GM21786 (cell line): ENCODE measurements at regions not wholly inside any gene's neighbourhood (a gene's known extent, or its start where the extent isn't known, plus 50 kb on each side); places are given as distances from the start of the nearest gene placed in this dataset.
"Not testable (repeated sequence)": the region's sequence is repeated elsewhere in the genome, so short reads cannot be mapped to it uniquely, and the experiment has no call there.

Experiments used
- ATAC-seq: cut with Tn5 transposase; IDR thresholded peaks from one replicate; pipeline ENCODE4 v1.9.1; 2021; ENCODE audit not compliant: unreplicated experiment

DNA sequence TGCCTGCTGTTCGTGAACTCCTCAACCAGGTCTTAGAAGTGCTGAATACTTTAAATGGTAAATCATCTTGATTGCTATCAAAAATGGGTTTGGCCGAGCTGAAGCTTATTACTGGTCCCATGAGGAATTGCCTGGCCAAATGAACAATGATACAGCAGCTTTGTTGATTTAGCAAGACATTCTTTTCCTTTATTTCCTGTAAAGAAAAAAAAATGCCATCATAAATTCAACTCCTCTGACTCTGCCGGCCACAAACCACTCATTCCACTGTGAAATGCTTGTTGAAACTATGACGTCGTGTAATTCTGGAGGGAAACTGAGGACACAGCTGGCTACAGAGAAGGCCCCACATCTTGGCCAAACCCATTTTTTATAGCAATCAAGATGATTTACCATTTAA, 74.2 kb upstream of the ID2 start:
- ATAC-seq: no peak

DNA sequence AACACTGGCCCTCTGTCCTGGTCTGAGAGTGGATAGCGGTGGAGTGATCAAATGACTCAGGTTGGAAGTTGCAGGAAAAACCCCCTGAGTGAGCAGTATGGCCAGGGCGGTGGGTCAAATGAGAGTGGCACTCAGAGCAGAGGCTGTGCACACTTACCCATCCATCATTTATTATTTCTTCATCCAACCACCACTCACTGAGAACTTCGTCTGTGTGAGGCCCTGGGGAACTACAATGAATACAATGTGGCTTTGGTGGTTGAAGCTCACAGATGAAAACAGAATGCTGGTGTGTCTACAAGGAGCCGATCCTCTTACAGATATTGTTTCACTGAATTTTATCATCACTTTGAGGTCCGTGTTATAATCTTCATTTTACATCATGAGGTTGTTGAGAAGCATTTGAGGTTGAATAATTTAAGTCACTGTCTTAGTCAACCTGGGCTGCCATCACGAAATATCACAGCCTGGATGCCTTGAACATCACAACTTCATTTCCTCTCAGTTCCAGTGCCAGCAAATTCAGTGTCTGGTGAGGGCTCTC, 73.4 kb upstream of the ID2 start:
- no peak for ATAC-seq

DNA sequence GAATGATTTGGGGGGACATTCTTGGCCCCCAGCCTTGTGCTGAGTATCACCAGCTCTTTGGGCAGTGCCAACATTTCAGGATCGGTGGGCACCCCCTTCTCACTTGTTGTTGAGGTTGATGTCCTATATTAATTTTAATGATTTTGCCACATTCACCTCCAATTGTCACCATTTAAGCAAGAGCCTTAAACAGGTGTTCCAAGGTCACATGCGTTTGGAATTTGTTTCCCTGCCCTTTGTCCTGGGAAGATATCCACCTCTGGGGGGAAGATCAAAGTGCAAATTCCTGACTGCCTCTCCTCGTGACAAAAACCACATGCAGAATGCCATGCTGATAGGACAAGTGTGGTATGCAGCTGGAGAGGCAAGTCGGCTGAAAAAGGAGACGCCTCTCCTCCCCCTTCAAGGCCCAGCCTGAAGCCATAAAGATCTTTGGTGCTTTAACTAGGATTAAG, 72.5 kb upstream of the ID2 start:
- no peak for ATAC-seq

DNA sequence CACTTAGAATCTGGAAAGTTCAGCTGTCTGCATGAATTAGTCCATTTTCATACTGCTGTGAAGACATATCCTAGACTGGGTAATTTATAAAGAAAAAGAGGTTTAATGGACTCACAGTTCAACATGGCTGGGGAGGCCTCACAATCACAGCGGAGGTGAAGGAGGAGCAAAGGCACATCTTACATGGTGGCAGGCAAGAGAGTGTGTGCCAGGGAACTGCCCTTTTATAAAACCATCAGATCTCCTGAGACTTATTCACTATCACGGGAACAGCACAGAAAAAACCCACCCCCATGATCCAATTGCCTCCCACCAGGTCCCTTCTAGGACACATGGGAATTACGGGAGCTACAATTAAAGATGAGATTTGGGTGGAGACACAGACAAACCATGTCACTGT, 71.1 kb upstream of the ID2 start:
- ATAC-seq: not testable (repeated sequence)

DNA sequence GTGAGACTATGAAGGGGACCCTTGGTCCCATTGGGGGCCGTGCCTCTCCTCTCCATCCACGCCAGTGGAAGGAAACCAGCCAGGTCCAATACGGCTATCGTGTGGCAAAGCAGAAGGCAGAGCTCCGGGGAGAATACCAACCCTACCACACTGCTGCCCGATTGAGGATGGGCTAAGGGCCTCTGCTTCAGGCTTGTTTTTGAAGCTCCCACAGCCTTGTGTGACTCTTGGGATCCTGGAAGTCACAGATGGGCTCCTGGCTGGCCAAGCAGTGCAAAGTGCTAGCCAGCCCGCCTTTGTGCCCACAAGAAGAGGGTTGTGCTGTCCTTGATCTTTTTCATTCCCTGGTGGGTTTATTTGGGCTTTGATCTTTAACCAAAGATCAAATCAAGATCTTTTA, 70.6 kb upstream of the ID2 start:
- no peak for ATAC-seq

DNA sequence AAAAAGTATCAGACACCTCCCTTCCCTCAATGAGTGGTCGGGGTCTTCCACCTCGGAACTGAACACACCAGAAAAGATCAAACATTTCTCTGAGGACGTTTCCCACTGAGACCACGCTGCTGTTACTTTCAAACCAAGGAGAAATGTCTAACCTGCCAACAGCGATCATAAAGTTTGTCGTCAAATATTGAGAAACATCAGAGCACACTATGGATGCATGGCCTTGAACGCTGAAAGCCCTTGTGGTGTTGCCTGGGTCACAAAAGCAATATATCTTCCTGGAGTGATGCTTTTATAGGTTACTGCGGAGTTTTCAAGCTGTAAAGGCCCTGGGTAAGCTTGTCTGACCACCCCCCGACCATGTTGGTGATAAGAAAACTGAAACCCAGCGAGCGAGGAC, 70.2 kb upstream of the ID2 start:
- ATAC-seq: no peak

DNA sequence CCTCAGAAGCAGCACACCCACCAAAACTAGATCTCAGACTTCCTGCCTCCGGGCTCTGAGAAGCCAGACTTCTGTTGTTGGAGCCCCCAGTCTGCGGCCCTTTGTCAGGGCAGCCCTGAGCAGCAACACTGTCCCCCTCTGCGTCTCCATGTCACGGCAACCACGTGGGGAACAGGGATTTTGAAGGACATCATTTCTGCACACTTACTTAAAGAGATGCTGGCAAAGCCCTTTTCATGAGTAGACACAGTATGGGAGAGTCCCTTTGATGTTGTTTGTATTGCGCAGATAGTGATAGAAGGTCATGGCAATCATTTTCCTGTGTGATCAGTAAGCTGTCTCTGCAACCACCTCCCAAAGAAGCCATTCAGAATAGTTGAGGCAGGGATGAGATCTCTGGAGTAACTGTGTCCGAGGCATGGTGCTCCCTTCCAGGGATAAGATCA, 69.1 kb upstream of the ID2 start:
- no peak for ATAC-seq

DNA sequence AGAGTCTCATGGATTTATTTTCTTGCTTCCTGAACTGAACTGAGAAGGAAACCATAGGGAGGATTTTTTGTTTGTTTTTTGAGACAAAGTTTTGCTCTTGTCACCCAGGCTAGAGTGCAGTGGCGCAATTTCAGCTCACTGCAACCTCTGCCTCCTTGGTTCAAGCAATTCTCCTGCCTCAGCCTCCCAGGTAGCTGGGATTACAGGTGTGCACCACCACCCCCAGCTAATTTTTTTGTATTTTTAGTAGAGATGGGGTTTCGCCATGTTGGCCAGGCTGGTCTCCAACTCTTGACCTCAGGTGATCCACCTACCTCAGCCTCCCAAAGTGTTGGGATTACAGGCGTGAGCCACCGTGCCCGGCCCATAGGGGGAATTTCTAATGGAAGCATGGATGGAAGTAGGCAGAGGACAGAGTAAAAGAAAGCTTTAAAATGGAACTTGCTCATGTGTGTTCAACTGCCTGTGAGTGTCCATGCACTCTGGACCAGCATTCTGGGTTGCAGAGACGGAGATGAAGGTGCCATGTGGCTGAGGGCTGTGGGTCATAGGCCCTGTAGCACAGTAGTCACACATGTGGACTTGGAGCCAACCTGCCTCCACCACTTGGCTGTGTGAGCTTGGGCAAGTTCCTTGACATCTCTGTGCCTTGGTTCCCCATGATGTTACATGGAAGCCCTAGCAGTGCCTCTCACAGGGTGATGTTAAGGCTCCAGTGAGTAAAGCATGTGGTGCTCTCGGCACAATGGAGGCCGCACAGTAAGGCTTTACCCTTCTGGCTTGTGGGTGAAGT, 68.5 kb upstream of the ID2 start:
- ATAC-seq: not testable (repeated sequence)

DNA sequence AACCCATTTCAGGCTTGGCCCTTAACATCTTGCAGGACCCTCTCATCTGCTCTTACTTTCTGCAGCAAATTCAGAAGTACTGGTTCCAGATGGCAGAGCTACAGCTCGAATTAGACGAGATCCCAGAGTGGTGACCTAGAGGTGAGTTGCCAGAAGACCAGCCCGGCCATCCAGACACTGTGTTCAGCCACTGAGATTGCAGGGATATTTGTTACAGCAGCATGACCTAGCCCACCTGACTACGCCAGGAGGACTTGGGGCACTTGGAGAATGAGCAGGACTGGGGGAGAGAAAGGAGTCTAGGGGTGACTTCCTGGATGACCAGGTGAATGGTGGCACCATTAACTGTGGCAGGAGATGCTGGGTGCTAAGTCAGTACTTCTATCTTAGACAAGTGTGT, 67.2 kb upstream of the ID2 start:
- ATAC-seq: no peak

DNA sequence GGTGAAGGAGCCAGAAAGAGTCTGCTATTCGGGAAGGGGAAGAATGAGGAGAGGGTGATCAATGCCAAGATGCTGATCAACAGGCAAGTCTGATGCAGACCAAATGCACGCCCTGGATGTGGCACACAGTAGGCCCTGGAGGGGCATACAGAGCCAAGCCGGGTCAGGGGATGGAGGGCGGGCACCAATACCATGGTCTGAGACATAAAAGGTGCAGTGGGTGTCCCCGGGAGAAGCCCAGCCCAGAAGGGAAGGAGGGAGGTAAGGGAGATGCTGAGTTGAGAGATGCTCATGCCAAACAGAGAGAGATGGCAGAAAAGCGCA, 66.6 kb upstream of the ID2 start:
- ATAC-seq: no peak

DNA sequence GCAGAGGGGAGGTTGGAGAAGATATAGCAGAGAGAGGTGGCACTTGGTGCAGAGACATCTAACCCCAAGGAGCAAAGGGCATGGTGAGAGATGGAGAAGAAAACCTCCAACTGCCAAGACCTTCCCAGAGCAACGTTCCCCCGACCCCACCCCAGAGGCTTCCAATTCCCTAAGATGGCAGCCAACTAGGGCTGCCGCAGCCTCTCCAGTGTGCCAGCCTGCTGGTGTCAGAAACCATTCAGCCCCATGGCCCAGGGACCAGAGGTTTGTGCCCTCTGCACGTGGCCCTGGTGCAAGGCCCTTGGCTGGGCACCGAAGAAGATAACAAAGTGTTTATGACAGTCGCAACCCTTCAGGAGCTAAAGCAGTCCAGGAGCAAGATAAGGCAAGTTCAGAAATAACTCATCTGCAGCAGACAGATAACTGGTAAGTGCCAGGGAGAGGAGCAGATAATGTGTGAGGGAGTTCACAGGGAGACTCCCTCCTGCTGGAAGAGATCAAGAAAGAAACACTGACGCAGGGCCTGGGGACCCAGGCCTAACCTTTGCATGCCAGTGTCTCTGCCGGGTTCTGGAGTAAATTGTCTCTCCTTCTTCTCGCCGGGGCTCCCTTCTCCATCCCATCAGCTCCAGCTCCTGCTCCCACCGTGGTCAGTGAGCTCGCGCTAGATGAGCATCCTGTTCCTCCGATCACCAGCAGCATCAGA, 66.1 kb upstream of the ID2 start:
- no peak for ATAC-seq

DNA sequence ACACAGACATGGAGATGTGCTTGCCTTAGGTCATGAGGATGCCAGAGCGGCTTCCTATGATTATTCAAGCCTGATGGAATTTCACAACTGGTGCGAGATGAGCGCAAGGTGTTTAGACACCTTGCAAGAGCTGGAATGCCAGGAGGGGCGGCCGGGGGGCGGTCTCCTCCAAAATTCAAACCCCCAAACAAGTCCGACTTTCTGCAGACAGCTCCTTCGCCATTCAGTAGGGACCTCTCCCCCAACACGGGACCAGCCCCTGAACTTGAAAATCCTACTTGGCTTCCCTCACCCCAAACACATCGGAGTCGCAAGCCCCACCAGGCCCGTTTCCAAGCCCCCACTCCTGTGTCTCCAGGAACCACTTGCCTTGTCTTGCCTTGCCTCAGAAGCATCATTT, 64.8 kb upstream of the ID2 start:
- ATAC-seq: no peak

DNA sequence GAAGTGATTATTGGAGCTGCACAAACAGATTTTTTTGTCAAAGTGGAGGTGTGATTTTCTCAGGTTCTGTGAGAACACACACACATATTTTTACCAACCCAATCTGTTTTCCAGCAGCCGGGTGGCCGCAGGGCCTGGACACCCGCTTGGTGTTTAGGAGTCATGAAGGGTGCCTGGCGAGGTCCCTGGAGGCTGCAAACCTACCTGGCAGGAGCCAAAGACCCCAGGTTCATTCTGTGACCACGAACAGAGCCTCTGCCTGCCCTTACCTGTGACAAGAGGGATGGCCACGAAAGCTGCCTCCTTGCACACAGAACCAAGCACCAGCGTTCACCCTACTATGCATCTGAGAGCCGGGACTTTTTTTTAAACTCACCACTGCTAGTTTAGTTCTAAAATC, 64.3 kb upstream of the ID2 start:
- ATAC-seq: no peak

DNA sequence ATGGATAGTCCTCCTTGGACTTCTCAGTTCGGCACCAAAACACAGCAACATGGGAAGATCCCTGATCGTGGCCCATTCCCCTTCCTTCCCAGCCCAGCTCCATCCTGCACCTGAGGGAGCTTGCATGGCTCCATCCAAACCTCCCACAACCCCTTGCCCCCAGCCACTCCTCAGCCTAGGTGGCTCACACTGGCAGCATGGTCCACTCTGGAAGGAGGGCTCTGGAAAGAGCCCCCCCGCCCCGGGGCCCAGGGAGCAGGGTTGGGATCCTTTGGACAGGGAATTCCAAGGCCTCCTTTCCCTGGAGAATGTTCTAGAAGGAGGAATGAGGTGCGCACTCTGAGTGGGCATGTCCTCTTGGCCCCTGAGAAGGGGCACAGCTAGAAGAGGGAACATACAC, 62.8 kb upstream of the ID2 start:
- no peak for ATAC-seq

DNA sequence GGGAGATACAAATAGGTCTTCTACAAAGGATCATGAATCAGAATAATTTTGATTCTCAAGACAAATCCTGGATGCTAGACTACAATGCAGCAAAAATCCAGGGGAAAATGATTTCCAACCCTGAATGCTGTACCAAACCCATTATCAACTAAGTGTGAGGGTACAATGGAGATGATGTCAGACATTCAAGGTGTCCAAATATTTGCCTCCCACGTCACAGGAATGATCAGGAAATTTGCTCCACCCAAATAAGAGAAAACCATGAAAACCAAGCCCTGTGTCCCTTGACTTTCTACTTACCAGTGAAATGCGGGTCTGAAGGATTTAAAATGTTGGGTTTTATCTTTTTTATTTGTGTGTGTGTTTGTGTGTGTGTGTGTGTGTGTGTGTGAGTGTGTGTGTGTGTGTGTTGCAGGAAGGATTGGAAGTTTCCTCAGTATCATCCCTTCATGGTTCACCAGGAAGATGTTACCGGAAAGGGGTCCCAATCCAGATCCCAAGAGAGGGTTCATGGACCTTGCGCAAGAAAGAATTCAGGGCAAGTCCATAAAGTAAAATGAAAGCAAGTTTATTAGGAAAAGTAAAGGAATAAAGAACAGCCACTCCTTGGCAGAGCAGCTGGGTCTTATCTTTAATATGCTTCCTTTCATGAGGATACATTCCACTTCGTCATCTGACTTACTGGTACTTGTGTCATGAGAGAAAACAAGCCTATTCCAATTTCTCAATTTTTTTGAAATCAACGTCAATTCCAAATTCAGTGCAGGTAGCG, 61.1 kb upstream of the ID2 start:
- no peak for ATAC-seq

DNA sequence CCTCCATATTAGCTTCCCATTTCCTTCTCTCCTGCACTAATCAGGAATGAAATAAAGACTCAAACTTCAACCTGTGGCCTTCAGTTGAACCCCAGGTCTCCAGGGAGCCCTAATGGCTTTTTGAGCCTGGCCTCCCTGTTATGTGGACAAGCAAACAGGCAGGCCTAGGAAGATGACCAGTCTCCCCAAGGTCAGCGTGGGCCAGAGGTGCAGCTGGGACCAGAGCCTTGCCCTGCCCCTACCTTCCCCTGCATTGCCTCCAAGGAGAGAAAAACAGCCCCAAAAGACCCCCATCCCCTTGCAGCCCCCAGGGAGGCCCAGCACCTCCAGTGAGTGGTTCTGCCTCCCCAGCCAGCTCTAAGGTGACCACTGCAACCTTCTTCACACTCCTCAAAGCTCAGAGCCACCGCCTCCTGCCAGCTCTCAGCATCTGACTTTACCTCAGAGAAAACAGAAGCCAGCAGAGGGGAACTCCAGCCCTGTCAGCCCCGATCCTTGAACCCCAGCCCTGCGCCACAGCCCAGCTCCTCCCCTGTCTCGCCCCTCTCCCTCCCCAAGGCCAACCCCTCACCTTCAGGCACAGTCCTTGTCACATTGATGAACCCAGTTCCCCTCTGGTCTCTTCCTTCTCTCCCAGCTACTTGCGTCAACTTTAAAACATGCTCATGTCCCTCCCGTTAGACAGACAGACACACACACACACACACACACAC, 59.5 kb upstream of the ID2 start:
- ATAC-seq: no peak

DNA sequence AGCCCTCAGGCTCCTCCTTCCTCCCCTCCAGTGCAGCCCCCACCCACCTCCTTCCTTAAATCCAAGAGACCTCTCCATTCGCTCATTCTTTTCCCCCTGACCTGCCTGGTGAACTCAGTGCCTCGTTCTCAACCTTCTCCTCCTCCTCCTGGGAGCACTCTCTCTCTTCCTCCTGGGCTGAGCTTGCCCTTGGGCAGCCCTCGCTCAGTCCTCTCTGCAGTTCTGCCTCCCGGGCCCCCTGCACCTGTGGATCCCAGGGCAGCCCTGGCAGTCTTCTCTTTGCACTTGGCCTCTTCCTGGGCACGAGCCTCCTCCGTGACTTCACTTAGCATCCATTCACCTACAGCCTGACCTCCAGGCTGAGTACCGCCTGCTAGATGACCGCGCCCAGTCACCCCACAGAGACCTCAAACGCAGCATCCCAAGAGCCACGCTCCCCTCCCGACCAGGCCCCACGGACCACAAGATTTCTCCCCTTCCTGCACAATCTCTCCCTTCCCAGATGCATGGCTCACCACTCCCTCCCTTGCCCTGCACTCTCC, 58.9 kb upstream of the ID2 start:
- ATAC-seq: no peak

DNA sequence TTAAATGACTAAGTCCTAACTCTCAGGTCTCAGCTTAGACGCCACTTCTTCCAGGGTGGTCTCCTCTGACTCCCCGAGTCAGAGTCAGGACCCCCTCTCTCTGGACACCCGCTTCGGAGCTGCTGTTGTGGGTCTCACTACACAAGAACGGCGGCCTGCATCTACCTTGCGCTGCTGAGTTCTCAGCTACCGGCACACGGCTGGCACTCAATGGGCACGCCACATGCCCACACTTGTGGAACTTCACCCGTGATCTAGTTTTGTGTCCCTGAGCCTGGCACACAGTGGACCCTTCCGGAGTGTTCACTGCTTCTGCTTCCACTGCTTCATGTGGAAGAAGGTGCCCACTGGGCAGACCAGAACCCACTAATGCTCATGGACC, 58.3 kb upstream of the ID2 start:
- no peak for ATAC-seq

DNA sequence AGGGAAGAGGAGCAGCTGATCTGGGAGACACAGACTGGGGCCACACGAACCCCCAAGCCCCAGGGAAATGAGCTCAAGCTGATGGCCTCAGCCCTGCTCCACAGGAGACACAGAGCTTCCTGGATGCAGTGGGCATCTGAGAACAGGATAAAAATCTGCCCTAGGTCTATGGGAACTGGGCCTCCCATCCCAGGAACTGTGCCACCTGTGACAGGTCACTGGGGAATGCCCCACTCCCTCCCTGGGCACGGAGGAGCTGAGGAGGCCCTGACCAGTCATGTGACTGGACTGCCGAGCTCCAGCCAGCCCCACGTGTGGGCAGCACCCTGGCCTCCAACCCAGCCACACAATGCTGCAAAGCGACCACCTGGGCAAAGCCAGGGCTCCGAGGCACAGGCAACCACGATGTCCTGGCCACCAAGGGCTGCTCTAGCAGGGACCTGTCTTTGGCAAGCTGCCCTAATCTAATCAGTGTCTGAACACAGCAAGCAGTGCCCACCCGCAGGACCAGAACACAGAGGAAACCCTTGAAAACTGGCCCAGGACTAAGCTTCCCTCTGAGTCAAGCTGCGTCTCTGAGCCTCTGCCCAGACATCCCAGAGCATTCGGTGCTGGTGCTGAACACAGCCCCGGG, 57.8 kb upstream of the ID2 start:
- ATAC-seq: no peak

DNA sequence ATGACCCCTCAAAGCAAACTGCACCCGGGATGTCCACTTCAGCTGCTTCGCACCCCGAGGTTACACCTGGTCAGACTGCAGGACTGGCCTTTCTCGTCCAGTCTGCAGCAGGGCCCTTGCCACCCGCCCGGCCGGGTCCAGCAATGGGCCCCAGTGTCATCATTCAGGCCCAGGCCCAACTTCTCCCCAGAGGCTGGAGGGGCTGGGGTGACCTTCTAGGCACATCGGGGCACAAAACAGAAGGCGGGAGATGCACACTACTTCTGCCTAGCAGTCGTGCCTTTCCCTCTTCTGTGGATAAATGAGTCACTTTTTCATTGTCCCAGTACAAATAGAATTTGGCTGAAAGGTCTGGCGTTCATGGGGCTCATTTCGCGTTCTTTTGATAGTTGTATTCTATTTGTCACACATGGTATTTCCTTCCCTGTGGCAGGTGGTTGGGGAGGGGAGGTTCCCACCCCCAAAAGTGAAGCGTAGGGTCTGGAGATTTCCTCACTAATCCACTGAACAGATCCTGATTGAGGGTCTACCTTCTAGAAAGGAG, 56.9 kb upstream of the ID2 start:
- no peak for ATAC-seq
